ENCODE measurements at regions not wholly inside any gene's neighbourhood (a gene's known extent, or its start where the extent isn't known, plus 50 kb on each side); places are given as distances from the start of the nearest gene placed in this dataset.

- no peak overlapping the region for H3K56ac ChIP-seq (ENCODE audit: extremely low read depth, insufficient read depth, low read length)
- H3K4me2 ChIP-seq (ENCODE audit: low read depth, low read length), result no peak overlapping the region
- intact Hi-C loops (cut with micrococcal nuclease) (no loop called here), in situ Hi-C loops (cut with MboI; ENCODE audit: low sequenced_read_pairs) (no loop called here), dilution Hi-C loops (cut with HindIII; ENCODE audit: low sequenced_read_pairs, unreplicated experiment) (no loop called here)
- ATAC-seq (ENCODE audit: low read depth) (no peak), DNase-seq (no peak)
- H2AK5ac ChIP-seq (ENCODE audit: low read depth, low read length), result no peak overlapping the region
- H3K4me1 ChIP-seq (ENCODE audit: control insufficient read depth, insufficient read depth, low read length), result no peaks in the 10 kb centered on the region
- no peak overlapping the region for H2BK20ac ChIP-seq (ENCODE audit: low read depth, low read length)
- no peak overlapping the region for H3K4me3 ChIP-seq (ENCODE audit: insufficient read depth, low read depth, low read length)
- no peaks in the 10 kb centered on the region for H3K36me3 ChIP-seq (ENCODE audit: control insufficient read depth, insufficient read depth, low read length)
- no peak overlapping the region for H3K27ac ChIP-seq (ENCODE audit: insufficient read depth, low read length)
- H3K27me3 ChIP-seq (ENCODE audit: control insufficient read depth, insufficient read depth, low read length), result no peaks in the 10 kb centered on the region
- BruUV-seq (replicated peaks), result no TSS peak
- no peak overlapping the region for H3K23ac ChIP-seq (ENCODE audit: low read depth, low read length)
- no peak overlapping the region for H2BK15ac ChIP-seq (ENCODE audit: low read depth, low read length)
- H2AK9ac ChIP-seq (replicated peaks; ENCODE audit: low read depth, low read length, poor library complexity), result no peak overlapping the region
- no peak overlapping the region for H3K9ac ChIP-seq (ENCODE audit: low read depth, low read length)
- ChIA-PET CTCF (no interaction called here), POLR2A (ENCODE audit: unreplicated experiment) (no interaction called here)
- no peaks in the 10 kb centered on the region for H3K79me1 ChIP-seq (ENCODE audit: low read depth in 1 of 2, low read length in 2 of 2)
- no peak overlapping the region for H2BK120ac ChIP-seq (ENCODE audit: low read depth, low read length)
- H3K18ac ChIP-seq (ENCODE audit: low read depth, low read length), result no peak overlapping the region
- no peak overlapping the region for H3K14ac ChIP-seq (replicated peaks; ENCODE audit: low read depth, low read length)
- no peak overlapping the region for H3K4ac ChIP-seq (ENCODE audit: low read depth, low read length)
- no peak overlapping the region for H2AFZ ChIP-seq (replicated peaks; ENCODE audit: low read length, poor library complexity)
- H2BK5ac ChIP-seq (ENCODE audit: low read depth, low read length, poor library complexity, severe bottlenecking), result no peak overlapping the region
- no peaks in the 10 kb centered on the region for H4K20me1 ChIP-seq (ENCODE audit: insufficient read depth, low read length)
- no peaks in the 10 kb centered on the region; the same call in 1 of the 2 replicates for H3K9me3 ChIP-seq (ENCODE audit: control insufficient read depth, insufficient read depth, low read length)
- H3K9me1 ChIP-seq (ENCODE audit: insufficient read depth, low read length), result no peaks in the 10 kb centered on the region
- no peak for TF ChIP-seq MAFK (IDR thresholded peaks at IDR 0.05; ENCODE audit: low read depth, low read length)
- TF ChIP-seq CEBPB (IDR thresholded peaks at IDR 0.05; ENCODE audit: low read depth, low read length), result no peak
- TF ChIP-seq BHLHE40 (IDR thresholded peaks at IDR 0.05; ENCODE audit: low read depth, low read length), result no peak
- TF ChIP-seq POLR2A (IDR thresholded peaks at IDR 0.05; ENCODE audit: low read depth, low read length), result no peak
- TF ChIP-seq SMC3 (IDR thresholded peaks at IDR 0.05; ENCODE audit: low read depth, low read length), result no peak
- no peak for TF ChIP-seq MAZ (IDR thresholded peaks at IDR 0.05; ENCODE audit: borderline replicate concordance, low read depth, low read length)
- TF ChIP-seq, protein P1, sequence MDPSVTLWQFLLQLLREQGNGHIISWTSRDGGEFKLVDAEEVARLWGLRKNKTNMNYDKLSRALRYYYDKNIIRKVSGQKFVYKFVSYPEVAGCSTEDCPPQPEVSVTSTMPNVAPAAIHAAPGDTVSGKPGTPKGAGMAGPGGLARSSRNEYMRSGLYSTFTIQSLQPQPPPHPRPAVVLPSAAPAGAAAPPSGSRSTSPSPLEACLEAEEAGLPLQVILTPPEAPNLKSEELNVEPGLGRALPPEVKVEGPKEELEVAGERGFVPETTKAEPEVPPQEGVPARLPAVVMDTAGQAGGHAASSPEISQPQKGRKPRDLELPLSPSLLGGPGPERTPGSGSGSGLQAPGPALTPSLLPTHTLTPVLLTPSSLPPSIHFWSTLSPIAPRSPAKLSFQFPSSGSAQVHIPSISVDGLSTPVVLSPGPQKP (IDR thresholded peaks at IDR 0.05; ENCODE audit: borderline replicate concordance, low read depth, low read length), result no peak
- TF ChIP-seq NFE2L2 (IDR thresholded peaks at IDR 0.05; ENCODE audit: low read depth, low read length), result no peak
- no peak for TF ChIP-seq RCOR1 (IDR thresholded peaks at IDR 0.05; ENCODE audit: insufficient replicate concordance, low read length)
- no peak for TF ChIP-seq MXI1 (IDR thresholded peaks at IDR 0.05; ENCODE audit: borderline replicate concordance, low read depth, low read length)
- TF ChIP-seq, protein P2, sequence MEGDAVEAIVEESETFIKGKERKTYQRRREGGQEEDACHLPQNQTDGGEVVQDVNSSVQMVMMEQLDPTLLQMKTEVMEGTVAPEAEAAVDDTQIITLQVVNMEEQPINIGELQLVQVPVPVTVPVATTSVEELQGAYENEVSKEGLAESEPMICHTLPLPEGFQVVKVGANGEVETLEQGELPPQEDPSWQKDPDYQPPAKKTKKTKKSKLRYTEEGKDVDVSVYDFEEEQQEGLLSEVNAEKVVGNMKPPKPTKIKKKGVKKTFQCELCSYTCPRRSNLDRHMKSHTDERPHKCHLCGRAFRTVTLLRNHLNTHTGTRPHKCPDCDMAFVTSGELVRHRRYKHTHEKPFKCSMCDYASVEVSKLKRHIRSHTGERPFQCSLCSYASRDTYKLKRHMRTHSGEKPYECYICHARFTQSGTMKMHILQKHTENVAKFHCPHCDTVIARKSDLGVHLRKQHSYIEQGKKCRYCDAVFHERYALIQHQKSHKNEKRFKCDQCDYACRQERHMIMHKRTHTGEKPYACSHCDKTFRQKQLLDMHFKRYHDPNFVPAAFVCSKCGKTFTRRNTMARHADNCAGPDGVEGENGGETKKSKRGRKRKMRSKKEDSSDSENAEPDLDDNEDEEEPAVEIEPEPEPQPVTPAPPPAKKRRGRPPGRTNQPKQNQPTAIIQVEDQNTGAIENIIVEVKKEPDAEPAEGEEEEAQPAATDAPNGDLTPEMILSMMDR (conservative IDR thresholded peaks at IDR 0.05; ENCODE audit: low read depth, low read length), result no peak
- TF ChIP-seq USF2 (IDR thresholded peaks at IDR 0.05; ENCODE audit: low read depth, low read length), result no peak
- TF ChIP-seq RFX5 (IDR thresholded peaks at IDR 0.05; ENCODE audit: low read depth, low read length), result no peak
- no peak for TF ChIP-seq FOS (IDR thresholded peaks at IDR 0.05; ENCODE audit: low read depth, low read length)
- no peak for TF ChIP-seq CHD1 (IDR thresholded peaks at IDR 0.05; ENCODE audit: low read depth, low read length)
- TF ChIP-seq RAD21 (IDR thresholded peaks at IDR 0.05; ENCODE audit: low read length), result no peak
- no CpG with 5 or more reads among the region's 2 CpGs for WGBS, 2 experiments (ENCODE audit: extremely low coverage in 2 of 2, insufficient read length in 1 of 2)
- no peak overlapping the region for H4K5ac ChIP-seq (ENCODE audit: low read depth, low read length)
- no peak overlapping the region for H4K8ac ChIP-seq (ENCODE audit: low read depth in 2 of 2, low read length in 2 of 2)
- no peak overlapping the region for H4K91ac ChIP-seq (ENCODE audit: insufficient read depth, low read depth, low read length)
Measured at GRCh38 chr14:26217778-26218177, 380.1 kb downstream of the NOVA1 start.
